Upper lobe of left lung (tissue), 4 donors: ENCODE measurements at regions not wholly inside any gene's neighbourhood (a gene's known extent, or its start where the extent isn't known, plus 50 kb on each side); places are given as distances from the start of the nearest gene placed in this dataset.

Source experiments
- CTCF ChIP-seq, 6 experiments: fragments of 450-650 bp in 4 of 6; fragments of 200-600 bp in 2 of 6; sonication (generic) in 2 of 6; IDR thresholded peaks; one replicate each; pipeline ENCODE4 v1.5.1; 2016 to 2019; ENCODE audit warnings: antibody characterized with exemption in 6 of 6
- POLR2AphosphoS5 ChIP-seq, 2 donors: sonication (generic); formaldehyde crosslinking; IDR thresholded peaks; one replicate each; pipeline ENCODE4 v1.5.1; 2017; ENCODE audit warnings: antibody characterized with exemption in 2 of 2

DNA sequence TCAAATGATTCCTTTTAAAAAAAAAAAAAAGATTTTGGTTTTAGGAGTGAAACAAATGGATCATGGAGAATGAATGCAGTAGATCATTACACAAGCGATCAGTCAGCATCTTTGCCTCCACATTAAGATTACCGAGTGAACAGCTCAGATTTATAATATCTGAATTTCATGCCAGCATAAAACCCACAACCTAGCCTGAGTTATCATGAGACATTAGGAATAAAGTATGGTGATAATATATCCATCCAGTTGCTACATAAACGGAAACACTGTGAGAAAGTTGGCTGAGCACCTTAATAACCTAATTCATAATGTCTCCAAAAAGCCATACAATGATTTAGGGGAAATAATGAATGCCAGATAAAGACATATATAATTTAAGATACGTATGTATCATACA is 553.1 kb upstream of the TUSC1 start:
- TF ChIP-seq POLR2AphosphoS5 (IDR thresholded peaks at IDR 0.05) (no peak), CTCF (IDR thresholded peaks at IDR 0.05) (no peak)
